GM21390 (cell line): ENCODE measurements at regions not wholly inside any gene's neighbourhood (a gene's known extent, or its start where the extent isn't known, plus 50 kb on each side); places are given as distances from the start of the nearest gene placed in this dataset.
"Not testable (repeated sequence)": the region's sequence is repeated elsewhere in the genome, so short reads cannot be mapped to it uniquely, and the experiment has no call there.

ENCODE experiments used
- ATAC-seq: cut with Tn5 transposase; IDR thresholded peaks from one replicate; pipeline ENCODE4 v1.9.1; 2021; ENCODE audit not compliant: unreplicated experiment

GRCh38 chr6:16950302-16950701, 151.5 kb upstream of the STMND1 start:
- no peak for ATAC-seq

GRCh38 chr6:16949716-16950115, 152.1 kb upstream of the STMND1 start:
- ATAC-seq, result no peak

GRCh38 chr6:16948396-16948795, 153.5 kb upstream of the STMND1 start:
- no peak for ATAC-seq

GRCh38 chr6:16947375-16948015, 154.4 kb upstream of the STMND1 start:
- no peak for ATAC-seq

- ATAC-seq, result no peak
Observed at GRCh38 chr6:16944596-16944995, 157.3 kb upstream of the STMND1 start.

- ATAC-seq, result no peak
Observed at GRCh38 chr6:16939839-16940238, 162.0 kb upstream of the STMND1 start.

- no peak for ATAC-seq
Observed at GRCh38 chr6:16939351-16939750, 162.5 kb upstream of the STMND1 start.

GRCh38 chr6:16936893-16937292, 165.0 kb upstream of the STMND1 start:
- ATAC-seq, result no peak

GRCh38 chr6:16933961-16934360, 167.9 kb upstream of the STMND1 start:
- no peak for ATAC-seq

GRCh38 chr6:16933532-16933931, 168.3 kb upstream of the STMND1 start:
- ATAC-seq, result no peak

- no peak for ATAC-seq
Observed at GRCh38 chr6:16932920-16933319, 168.9 kb upstream of the STMND1 start.

GRCh38 chr6:16931079-16931478, 169.8 kb upstream of the ATXN1 start:
- ATAC-seq, result not testable (repeated sequence)

- ATAC-seq, result no peak
Observed at GRCh38 chr6:16930432-16930831, 169.2 kb upstream of the ATXN1 start.

GRCh38 chr6:16929809-16930208, 168.5 kb upstream of the ATXN1 start:
- ATAC-seq, result no peak

GRCh38 chr6:16928387-16928786, 167.1 kb upstream of the ATXN1 start:
- ATAC-seq, result no peak

- no peak for ATAC-seq
Observed at GRCh38 chr6:16927205-16927604, 165.9 kb upstream of the ATXN1 start.

GRCh38 chr6:16925461-16925860, 164.2 kb upstream of the ATXN1 start:
- ATAC-seq, result no peak

- no peak for ATAC-seq
Observed at GRCh38 chr6:16922282-16922681, 161.0 kb upstream of the ATXN1 start.

- ATAC-seq, result no peak
Observed at GRCh38 chr6:16921399-16922110, 160.3 kb upstream of the ATXN1 start.

- no peak for ATAC-seq
Observed at GRCh38 chr6:16918586-16918985, 157.3 kb upstream of the ATXN1 start.

GRCh38 chr6:16914184-16914583, 152.9 kb upstream of the ATXN1 start:
- no peak for ATAC-seq

GRCh38 chr6:16912756-16913155, 151.5 kb upstream of the ATXN1 start:
- no peak for ATAC-seq

GRCh38 chr6:16911088-16911487, 149.8 kb upstream of the ATXN1 start:
- no peak for ATAC-seq
